ENCODE measurements at regions not wholly inside any gene's neighbourhood (a gene's known extent, or its start where the extent isn't known, plus 50 kb on each side); places are given as distances from the start of the nearest gene placed in this dataset.

GRCh38 chrX:122817321-122817955 lies 366.6 kb upstream of the GRIA3 start:
- no peaks in the 10 kb centered on the region for H3K9me3 ChIP-seq (ENCODE audit: control insufficient read depth, low read depth, low read length)
- H3K27me3 ChIP-seq (ENCODE audit: control insufficient read depth, insufficient read depth, low read length): no peaks in the 10 kb centered on the region
- no CpG with 5 or more reads among the region's 12 CpGs for WGBS (ENCODE audit: insufficient coverage, low lambda C conversion rate)
- H3K27ac ChIP-seq (ENCODE audit: low read length): no peak overlapping the region
- H3K36me3 ChIP-seq (ENCODE audit: control insufficient read depth, insufficient read depth, low read length): no peaks in the 10 kb centered on the region
- no peak for DNase-seq
- no peak overlapping the region for H3K4me3 ChIP-seq (ENCODE audit: low read length)
- H3K4me1 ChIP-seq (ENCODE audit: control insufficient read depth, insufficient read depth, low read length): no peaks in the 10 kb centered on the region

- Histone ChIP-seq H3K4me1 (ENCODE audit: control insufficient read depth, insufficient read depth, low read length) (no peaks in the 10 kb centered on the region), H3K4me3 (ENCODE audit: low read length) (no peak overlapping the region), H3K36me3 (ENCODE audit: control insufficient read depth, insufficient read depth, low read length) (no peaks in the 10 kb centered on the region), H3K27me3 (ENCODE audit: control insufficient read depth, insufficient read depth, low read length) (no peaks in the 10 kb centered on the region), H3K9me3 (ENCODE audit: control insufficient read depth, low read depth, low read length) (no peaks in the 10 kb centered on the region), H3K27ac (ENCODE audit: low read length) (no peak overlapping the region)
- WGBS (ENCODE audit: insufficient coverage, low lambda C conversion rate): no CpG with 5 or more reads among the region's 4 CpGs
- DNase-seq: no peak
These were observed 366.0 kb upstream of the GRIA3 start for GRCh38 chrX:122818068-122818467.

- DNase-seq: no peak
- Histone ChIP-seq H3K9me3 (ENCODE audit: control insufficient read depth, low read depth, low read length) (no peaks in the 10 kb centered on the region), H3K27me3 (ENCODE audit: control insufficient read depth, insufficient read depth, low read length) (no peaks in the 10 kb centered on the region), H3K4me3 (ENCODE audit: low read length) (no peak overlapping the region), H3K27ac (ENCODE audit: low read length) (no peak overlapping the region), H3K4me1 (ENCODE audit: control insufficient read depth, insufficient read depth, low read length) (no peaks in the 10 kb centered on the region), H3K36me3 (ENCODE audit: control insufficient read depth, insufficient read depth, low read length) (no peaks in the 10 kb centered on the region)
- WGBS (ENCODE audit: insufficient coverage, low lambda C conversion rate): no CpG with 5 or more reads among the region's 6 CpGs
These were observed 350.8 kb upstream of the GRIA3 start for GRCh38 chrX:122833230-122833629.

GRCh38 chrX:122835886-122836285 lies 348.2 kb upstream of the GRIA3 start:
- no peak overlapping the region for H3K4me3 ChIP-seq (ENCODE audit: low read length)
- no peak for DNase-seq
- H3K36me3 ChIP-seq (ENCODE audit: control insufficient read depth, insufficient read depth, low read length): no peaks in the 10 kb centered on the region
- no peaks in the 10 kb centered on the region for H3K9me3 ChIP-seq (ENCODE audit: control insufficient read depth, low read depth, low read length)
- H3K4me1 ChIP-seq (ENCODE audit: control insufficient read depth, insufficient read depth, low read length): no peaks in the 10 kb centered on the region
- no peaks in the 10 kb centered on the region for H3K27me3 ChIP-seq (ENCODE audit: control insufficient read depth, insufficient read depth, low read length)
- no peak overlapping the region for H3K27ac ChIP-seq (ENCODE audit: low read length)
- no CpG with 5 or more reads among the region's 1 CpG for WGBS (ENCODE audit: insufficient coverage, low lambda C conversion rate)

GRCh38 chrX:122850326-122850725 lies 333.8 kb upstream of the GRIA3 start:
- Histone ChIP-seq H3K27me3 (ENCODE audit: control insufficient read depth, insufficient read depth, low read length) (no peaks in the 10 kb centered on the region), H3K36me3 (ENCODE audit: control insufficient read depth, insufficient read depth, low read length) (no peaks in the 10 kb centered on the region), H3K9me3 (ENCODE audit: control insufficient read depth, low read depth, low read length) (no peaks in the 10 kb centered on the region), H3K4me3 (ENCODE audit: low read length) (no peak overlapping the region), H3K27ac (ENCODE audit: low read length) (no peak overlapping the region), H3K4me1 (ENCODE audit: control insufficient read depth, insufficient read depth, low read length) (no peaks in the 10 kb centered on the region)
- no peak for DNase-seq
- WGBS (ENCODE audit: insufficient coverage, low lambda C conversion rate): no CpG with 5 or more reads among the region's 4 CpGs

- no peak overlapping the region for H3K4me3 ChIP-seq (ENCODE audit: low read length)
- H3K9me3 ChIP-seq (ENCODE audit: control insufficient read depth, low read depth, low read length): no peaks in the 10 kb centered on the region
- no peaks in the 10 kb centered on the region for H3K4me1 ChIP-seq (ENCODE audit: control insufficient read depth, insufficient read depth, low read length)
- no peaks in the 10 kb centered on the region for H3K27me3 ChIP-seq (ENCODE audit: control insufficient read depth, insufficient read depth, low read length)
- DNase-seq: no peak
- WGBS (ENCODE audit: insufficient coverage, low lambda C conversion rate): 40% methylated on average over 1 of the region's 2 CpGs
- no peaks in the 10 kb centered on the region for H3K36me3 ChIP-seq (ENCODE audit: control insufficient read depth, insufficient read depth, low read length)
- no peak overlapping the region for H3K27ac ChIP-seq (ENCODE audit: low read length)
These were observed 327.9 kb upstream of the GRIA3 start for GRCh38 chrX:122856205-122856604.

- no peaks in the 10 kb centered on the region for H3K36me3 ChIP-seq (ENCODE audit: control insufficient read depth, insufficient read depth, low read length)
- H3K27ac ChIP-seq (ENCODE audit: low read length): no peak overlapping the region
- WGBS (ENCODE audit: insufficient coverage, low lambda C conversion rate): no CpG with 5 or more reads among the region's 2 CpGs
- H3K9me3 ChIP-seq (ENCODE audit: control insufficient read depth, low read depth, low read length): no peaks in the 10 kb centered on the region
- no peaks in the 10 kb centered on the region for H3K4me1 ChIP-seq (ENCODE audit: control insufficient read depth, insufficient read depth, low read length)
- no peak overlapping the region for H3K4me3 ChIP-seq (ENCODE audit: low read length)
- no peaks in the 10 kb centered on the region for H3K27me3 ChIP-seq (ENCODE audit: control insufficient read depth, insufficient read depth, low read length)
- DNase-seq: no peak
These were observed 326.3 kb upstream of the GRIA3 start for GRCh38 chrX:122857734-122858133.

- DNase-seq: no peak
- Histone ChIP-seq H3K9me3 (ENCODE audit: control insufficient read depth, low read depth, low read length) (no peaks in the 10 kb centered on the region), H3K27ac (ENCODE audit: low read length) (no peak overlapping the region), H3K4me3 (ENCODE audit: low read length) (no peak overlapping the region), H3K36me3 (ENCODE audit: control insufficient read depth, insufficient read depth, low read length) (no peaks in the 10 kb centered on the region), H3K4me1 (ENCODE audit: control insufficient read depth, insufficient read depth, low read length) (no peaks in the 10 kb centered on the region), H3K27me3 (ENCODE audit: control insufficient read depth, insufficient read depth, low read length) (no peaks in the 10 kb centered on the region)
- WGBS (ENCODE audit: insufficient coverage, low lambda C conversion rate): no CpG with 5 or more reads among the region's 3 CpGs
These were observed 321.0 kb upstream of the GRIA3 start for GRCh38 chrX:122863067-122863466.

- H3K27ac ChIP-seq (ENCODE audit: low read length): no peak overlapping the region
- DNase-seq: no peak
- WGBS (ENCODE audit: insufficient coverage, low lambda C conversion rate): no CpG with 5 or more reads among the region's 2 CpGs
These were observed 317.5 kb upstream of the GRIA3 start for GRCh38 chrX:122866532-122866931.

GRCh38 chrX:122868631-122869030 lies 315.4 kb upstream of the GRIA3 start:
- H3K27me3 ChIP-seq (ENCODE audit: control insufficient read depth, insufficient read depth, low read length): no peaks in the 10 kb centered on the region
- H3K36me3 ChIP-seq (ENCODE audit: control insufficient read depth, insufficient read depth, low read length): no peaks in the 10 kb centered on the region
- H3K9me3 ChIP-seq (ENCODE audit: control insufficient read depth, low read depth, low read length): no peaks in the 10 kb centered on the region
- H3K4me3 ChIP-seq (ENCODE audit: low read length): no peak overlapping the region
- WGBS (ENCODE audit: insufficient coverage, low lambda C conversion rate): no CpG with 5 or more reads among the region's 1 CpG
- no peak for DNase-seq
- no peaks in the 10 kb centered on the region for H3K4me1 ChIP-seq (ENCODE audit: control insufficient read depth, insufficient read depth, low read length)
- no peak overlapping the region for H3K27ac ChIP-seq (ENCODE audit: low read length)

More at GRCh38 chrX:122866532-122866931, 317.5 kb upstream of the GRIA3 start:
- Histone ChIP-seq H3K27me3 (ENCODE audit: control insufficient read depth, insufficient read depth, low read length) (no peaks in the 10 kb centered on the region), H3K4me1 (ENCODE audit: control insufficient read depth, insufficient read depth, low read length) (no peaks in the 10 kb centered on the region), H3K4me3 (ENCODE audit: low read length) (no peak overlapping the region), H3K9me3 (ENCODE audit: control insufficient read depth, low read depth, low read length) (no peaks in the 10 kb centered on the region), H3K36me3 (ENCODE audit: control insufficient read depth, insufficient read depth, low read length) (no peaks in the 10 kb centered on the region)

GRCh38 chrX:122869171-122869570 lies 314.9 kb upstream of the GRIA3 start:
- no peak overlapping the region for H3K27ac ChIP-seq (ENCODE audit: low read length)
- H3K9me3 ChIP-seq (ENCODE audit: control insufficient read depth, low read depth, low read length): no peaks in the 10 kb centered on the region
- 100% methylated on average over 1 of the region's 4 CpGs for WGBS (ENCODE audit: insufficient coverage, low lambda C conversion rate)
- no peak overlapping the region for H3K4me3 ChIP-seq (ENCODE audit: low read length)
- H3K4me1 ChIP-seq (ENCODE audit: control insufficient read depth, insufficient read depth, low read length): no peaks in the 10 kb centered on the region
- H3K36me3 ChIP-seq (ENCODE audit: control insufficient read depth, insufficient read depth, low read length): no peaks in the 10 kb centered on the region
- DNase-seq: no peak
- H3K27me3 ChIP-seq (ENCODE audit: control insufficient read depth, insufficient read depth, low read length): no peaks in the 10 kb centered on the region

Data from large intestine (tissue), 3 donors.